ENCODE measurements at regions not wholly inside any gene's neighbourhood (a gene's known extent, or its start where the extent isn't known, plus 50 kb on each side); places are given as distances from the start of the nearest gene placed in this dataset.

DNA sequence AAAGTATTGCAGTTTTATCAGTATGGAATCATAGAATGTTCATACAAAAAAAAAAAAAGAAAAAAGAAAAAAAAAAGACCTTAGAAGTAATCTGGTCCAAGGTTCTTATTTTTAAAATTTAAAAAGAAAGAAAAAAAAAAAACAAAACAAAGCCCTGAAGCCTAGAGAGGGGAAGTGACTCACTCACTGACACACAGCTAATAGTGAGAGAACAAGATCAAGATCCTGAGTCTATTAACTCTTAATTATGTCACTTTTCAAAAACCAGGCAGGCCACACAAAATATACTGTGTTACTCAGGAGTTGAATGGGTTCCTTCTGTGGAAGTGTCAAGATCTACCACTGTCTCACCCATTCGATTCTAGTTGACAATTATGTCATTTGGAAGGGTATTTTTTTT is 433.9 kb upstream of the DAB1 start:
- ChIA-PET CTCF (no interaction called here), POLR2A (no interaction called here)
- peaks cover 4 to 7% of the 10 kb centered on the region in 2 experiments; a peak in 2 of 4 replicates for H3K4me1 ChIP-seq (ENCODE audit: control insufficient read depth in 1 of 2, insufficient read depth in 2 of 2, low read depth in 1 of 2, low read length in 1 of 2)
- TF ChIP-seq RCOR1 (IDR thresholded peaks at IDR 0.05; ENCODE audit: low read length) (no peak), TCF12 (IDR thresholded peaks at IDR 0.05) (peak; percentile 43; the same call in 1 of the 2 replicates), JUND (IDR thresholded peaks at IDR 0.05) (peak; percentile 52; the same call in 1 of the 2 replicates), CTCF (IDR thresholded peaks at IDR 0.05) (no peak), PBX3 (IDR thresholded peaks at IDR 0.05) (peak; percentile 43; the same call in 1 of the 2 replicates), FOSL2 (IDR thresholded peaks at IDR 0.05; ENCODE audit: borderline replicate concordance, low read depth) (peak; percentile 48; the same call in 1 of the 2 replicates)
- TF ChIP-seq, protein P1, sequence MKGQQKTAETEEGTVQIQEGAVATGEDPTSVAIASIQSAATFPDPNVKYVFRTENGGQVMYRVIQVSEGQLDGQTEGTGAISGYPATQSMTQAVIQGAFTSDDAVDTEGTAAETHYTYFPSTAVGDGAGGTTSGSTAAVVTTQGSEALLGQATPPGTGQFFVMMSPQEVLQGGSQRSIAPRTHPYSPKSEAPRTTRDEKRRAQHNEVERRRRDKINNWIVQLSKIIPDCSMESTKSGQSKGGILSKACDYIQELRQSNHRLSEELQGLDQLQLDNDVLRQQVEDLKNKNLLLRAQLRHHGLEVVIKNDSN (IDR thresholded peaks at IDR 0.05; ENCODE audit: borderline replicate concordance, low read depth) = no peak
- H3K27ac ChIP-seq (ENCODE audit: low read depth in 2 of 2, low read length in 1 of 2) = no peak overlapping the region
- no peaks in the 10 kb centered on the region for H3K9me3 ChIP-seq
- H3K4me2 ChIP-seq = no peak overlapping the region
- H4K20me1 ChIP-seq (ENCODE audit: insufficient read depth) = no peaks in the 10 kb centered on the region
- H3K9me2 ChIP-seq = no peaks in the 10 kb centered on the region
- no peaks in the 10 kb centered on the region for H3F3A ChIP-seq (replicated peaks; ENCODE audit: insufficient read depth)
- no peak overlapping the region for H2AFZ ChIP-seq (ENCODE audit: low read depth)
- DNase-seq = no peak
- no peaks in the 10 kb centered on the region for H3K79me2 ChIP-seq (ENCODE audit: insufficient read depth)
- no peaks in the 10 kb centered on the region for H3K36me3 ChIP-seq (replicated peaks in 1 of 2; ENCODE audit: control insufficient read depth in 1 of 2, insufficient read depth in 2 of 2, low read length in 1 of 2)
- no peaks in the 10 kb centered on the region for H3K27me3 ChIP-seq (ENCODE audit: insufficient read depth)
- H3K4me3 ChIP-seq (ENCODE audit: low read depth in 2 of 2, low read length in 1 of 2) = no peak overlapping the region
- H3K9ac ChIP-seq = no peak overlapping the region
- 23% methylated on average over 1 of the region's 1 CpG for WGBS (ENCODE audit: low lambda C conversion rate)

- Histone ChIP-seq H3K36me3 (replicated peaks in 1 of 2; ENCODE audit: control insufficient read depth in 1 of 2, insufficient read depth in 2 of 2, low read length in 1 of 2) (no peaks in the 10 kb centered on the region), H3K4me2 (peak overlapping the region; percentile 33; the same call in 1 of the 2 replicates), H3K79me2 (ENCODE audit: insufficient read depth) (no peaks in the 10 kb centered on the region), H3K9me3 (no peaks in the 10 kb centered on the region), H3K4me3 (ENCODE audit: low read depth in 2 of 2, low read length in 1 of 2) (no peak overlapping the region), H4K20me1 (ENCODE audit: insufficient read depth) (no peaks in the 10 kb centered on the region), H3K4me1 (ENCODE audit: control insufficient read depth in 1 of 2, insufficient read depth in 2 of 2, low read depth in 1 of 2, low read length in 1 of 2) (peaks cover 4 to 9% of the 10 kb centered on the region in 2 experiments; a peak in 3 of 4 replicates), H3K27me3 (ENCODE audit: insufficient read depth) (no peaks in the 10 kb centered on the region), H3K9me2 (no peaks in the 10 kb centered on the region), H3K9ac (no peak overlapping the region), H3F3A (replicated peaks; ENCODE audit: insufficient read depth) (no peaks in the 10 kb centered on the region), H3K27ac (ENCODE audit: low read depth in 2 of 2, low read length in 1 of 2) (peak overlapping the region in 1 of 2 experiments; percentile 6; a peak in 2 of 4 replicates), H2AFZ (ENCODE audit: low read depth) (no peak overlapping the region)
- no peak for DNase-seq
- TF ChIP-seq JUND (IDR thresholded peaks at IDR 0.05) (0 out of 2 replicates have a peak, but pooled peaks have one; percentile 5), NFIC (IDR thresholded peaks at IDR 0.05; ENCODE audit: borderline replicate concordance) (peak; percentile 40), TCF12 (IDR thresholded peaks at IDR 0.05) (peak; percentile 50; the same call in 1 of the 2 replicates), MEF2A (IDR thresholded peaks at IDR 0.05; ENCODE audit: borderline replicate concordance, low read depth) (no peak), RXRA (IDR thresholded peaks at IDR 0.05; ENCODE audit: borderline replicate concordance, low read depth) (no peak), EP300 (IDR thresholded peaks at IDR 0.05; ENCODE audit: borderline replicate concordance in 1 of 2, low read depth in 1 of 2, low read length in 1 of 2) (0 out of 4 replicates have a peak, but pooled peaks of 1 of the 2 experiments have one; percentile 6), PBX3 (IDR thresholded peaks at IDR 0.05) (peak; percentile 46)
- ChIA-PET CTCF (interaction anchor here (1.5 kb wide), 1 partner anchor 10 kb away, joined by 3 read pairs; no protein-coding TSS in a partner anchor), POLR2A (no interaction called here)
- 24% methylated on average over 3 of the region's 3 CpGs for WGBS (ENCODE audit: low lambda C conversion rate)
Observed at GRCh38 chr1:57854436-57854835, 430.6 kb upstream of the DAB1 start.

Data from SK-N-SH (cell line).